HEK293T (cell line): ENCODE measurements at regions not wholly inside any gene's neighbourhood (a gene's known extent, or its start where the extent isn't known, plus 50 kb on each side); places are given as distances from the start of the nearest gene placed in this dataset.

Experiments used
- ARNT ChIP-seq: fragments of 450-650 bp; IDR thresholded peaks from 2 replicates; pipeline ENCODE4 v1.6.1; 2017; ENCODE audit warnings: mild to moderate bottlenecking
- BHLHE40 ChIP-seq: fragments of 450-650 bp; IDR thresholded peaks from 2 replicates; pipeline ENCODE4 v1.6.1; 2016; ENCODE audit warnings: mild to moderate bottlenecking, moderate library complexity, borderline replicate concordance
- CTBP1 ChIP-seq: fragments of 450-650 bp; IDR thresholded peaks from 2 replicates; pipeline ENCODE4 v1.6.1; 2016; ENCODE audit warnings: borderline replicate concordance
- ELF4 ChIP-seq: fragments of 450-650 bp; IDR thresholded peaks from 2 replicates; pipeline ENCODE4 v1.6.1; 2017; ENCODE audit warnings: antibody characterized with exemption
- FOXK2 ChIP-seq: fragments of 450-650 bp; IDR thresholded peaks from 2 replicates; pipeline ENCODE4 v1.6.1; 2016; ENCODE audit warnings: mild to moderate bottlenecking
- FOXM1 ChIP-seq: fragments of 450-650 bp; IDR thresholded peaks from 2 replicates; pipeline ENCODE4 v1.6.1; 2017; ENCODE audit warnings: mild to moderate bottlenecking, borderline replicate concordance
- HDGF ChIP-seq: fragments of 450-650 bp; IDR thresholded peaks from 2 replicates; pipeline ENCODE4 v1.6.1; 2017; ENCODE audit warnings: antibody characterized with exemption, borderline replicate concordance
- NFRKB ChIP-seq: fragments of 450-650 bp; IDR thresholded peaks from 2 replicates; pipeline ENCODE4 v1.6.1; 2016; ENCODE audit warnings: mild to moderate bottlenecking, moderate library complexity
- SP1 ChIP-seq: fragments of 450-650 bp; IDR thresholded peaks from 2 replicates; pipeline ENCODE4 v1.6.1; 2017
- SUZ12 ChIP-seq: fragments of 450-650 bp; IDR thresholded peaks from 2 replicates; pipeline ENCODE4 v1.6.1; 2016; ENCODE audit warnings: mild to moderate bottlenecking
- TARDBP ChIP-seq: fragments of 450-650 bp; IDR thresholded peaks from 2 replicates; pipeline ENCODE4 v1.6.1; 2016
- ZNF384 ChIP-seq: fragments of 450-650 bp; IDR thresholded peaks from 2 replicates; pipeline ENCODE4 v1.6.1; 2016

DNA sequence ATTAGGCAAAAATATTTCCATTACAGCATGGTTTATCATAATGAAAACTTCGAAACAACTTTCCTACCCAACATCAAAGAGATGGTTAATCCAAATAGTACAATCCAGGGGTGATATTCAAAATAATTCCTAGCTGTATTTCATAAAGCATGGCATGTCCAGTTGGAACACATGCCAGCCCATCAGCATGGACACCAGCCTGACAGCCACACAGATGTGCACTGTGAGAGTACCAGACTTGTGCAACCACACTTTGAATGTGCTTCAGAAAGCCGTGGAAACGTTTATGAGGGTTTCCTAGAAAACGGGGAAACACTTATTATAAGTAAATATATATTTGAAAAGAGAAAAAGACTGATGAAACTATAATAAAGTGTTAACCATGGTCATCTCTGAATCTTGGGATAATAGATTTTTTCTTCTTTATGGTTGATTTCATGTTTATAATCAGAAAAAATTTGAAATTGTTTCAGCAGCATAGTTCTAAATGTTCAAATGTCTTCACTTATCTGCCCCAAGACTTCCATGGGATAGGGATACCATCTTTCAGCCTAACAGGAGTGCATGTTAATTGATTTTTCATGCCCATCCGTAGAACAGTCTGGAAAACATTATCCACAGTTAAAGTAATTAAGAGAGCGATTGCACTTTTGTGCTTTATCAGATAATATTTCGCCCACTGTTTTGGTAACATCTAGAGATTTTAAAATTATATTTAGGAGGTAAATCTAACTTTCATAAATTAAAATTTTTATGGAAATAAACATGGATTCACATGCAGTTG lies 242.6 kb upstream of the IRS2 start:
- no peak for TF ChIP-seq FOXM1
- TF ChIP-seq NFRKB, result no peak
- TF ChIP-seq FOXK2, result no peak
- no peak for TF ChIP-seq CTBP1
- TF ChIP-seq ZNF384, result no peak
- no peak for TF ChIP-seq SP1
- TF ChIP-seq BHLHE40, result no peak
- no peak for TF ChIP-seq ARNT
- no peak for TF ChIP-seq ELF4
- TF ChIP-seq SUZ12, result no peak
- TF ChIP-seq TARDBP, result no peak
- TF ChIP-seq HDGF, result no peak
